ENCODE measurements at regions not wholly inside any gene's neighbourhood (a gene's known extent, or its start where the extent isn't known, plus 50 kb on each side); places are given as distances from the start of the nearest gene placed in this dataset.

DNA sequence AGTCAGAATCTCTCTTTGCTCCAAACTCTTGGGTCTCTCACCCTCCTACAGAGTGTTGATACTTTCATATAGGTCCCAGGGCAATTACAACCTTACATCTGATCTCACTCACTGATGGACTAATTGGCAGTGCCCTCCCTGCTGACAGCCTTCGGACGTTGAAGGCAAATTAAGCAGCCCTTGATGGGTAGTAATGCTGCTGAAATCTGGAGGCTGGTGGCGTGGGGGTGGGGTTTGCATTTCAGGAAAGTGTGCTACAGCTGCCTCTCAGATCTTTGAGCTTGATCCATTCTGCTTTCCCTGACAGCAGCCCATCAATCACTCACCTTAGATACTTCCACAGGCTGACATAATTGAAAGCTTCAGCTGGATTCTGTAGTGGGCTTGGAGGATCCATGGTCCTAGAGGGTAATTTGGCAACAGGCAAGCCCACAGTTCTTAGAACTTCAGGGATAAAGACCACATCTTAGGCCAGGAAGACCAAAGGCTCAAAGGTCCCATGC is 349.1 kb upstream of the PODXL start:
- ATAC-seq = no peak
- H3K9me3 Mint-ChIP-seq = peaks cover 11% of the 10 kb centered on the region

DNA sequence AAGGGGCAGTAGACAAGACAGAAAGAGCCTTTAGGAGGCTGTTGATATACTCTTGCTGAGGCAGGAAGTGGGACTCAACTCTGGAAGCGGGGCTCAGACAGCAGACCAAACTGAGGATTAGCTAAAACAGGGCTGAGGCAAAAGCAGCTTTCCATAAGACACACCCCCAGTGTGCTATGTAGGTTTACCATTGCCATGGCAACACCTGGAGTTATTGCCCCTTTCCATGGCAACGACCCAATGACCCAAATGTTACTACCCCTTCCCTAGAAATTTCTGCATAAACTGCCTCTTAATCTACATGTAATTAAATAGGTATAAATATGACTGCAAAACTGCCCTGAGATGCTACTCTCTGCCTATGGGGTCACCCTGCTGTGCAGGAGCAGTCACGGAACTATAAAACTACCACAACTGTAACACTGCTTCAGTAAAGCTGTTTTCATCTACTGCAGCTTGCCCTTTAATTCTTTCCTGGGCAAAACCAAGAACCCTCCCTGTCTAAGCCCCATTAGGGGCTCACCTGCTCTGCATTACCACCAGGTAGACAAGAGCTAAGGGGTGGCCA is 348.4 kb upstream of the PODXL start:
- peak; percentile 30 for ATAC-seq
- TF ChIP-seq, protein P1, sequence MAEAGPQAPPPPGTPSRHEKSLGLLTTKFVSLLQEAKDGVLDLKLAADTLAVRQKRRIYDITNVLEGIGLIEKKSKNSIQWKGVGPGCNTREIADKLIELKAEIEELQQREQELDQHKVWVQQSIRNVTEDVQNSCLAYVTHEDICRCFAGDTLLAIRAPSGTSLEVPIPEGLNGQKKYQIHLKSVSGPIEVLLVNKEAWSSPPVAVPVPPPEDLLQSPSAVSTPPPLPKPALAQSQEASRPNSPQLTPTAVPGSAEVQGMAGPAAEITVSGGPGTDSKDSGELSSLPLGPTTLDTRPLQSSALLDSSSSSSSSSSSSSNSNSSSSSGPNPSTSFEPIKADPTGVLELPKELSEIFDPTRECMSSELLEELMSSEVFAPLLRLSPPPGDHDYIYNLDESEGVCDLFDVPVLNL (CRISPR knock-in tag; IDR thresholded peaks at IDR 0.05; ENCODE audit: borderline replicate concordance, low read depth) = no peak
- TF ChIP-seq MXD4 (CRISPR knock-in tag; IDR thresholded peaks at IDR 0.05; ENCODE audit: borderline replicate concordance) (no peak), CREB1 (CRISPR knock-in tag; IDR thresholded peaks at IDR 0.05) (no peak), ZBTB21 (CRISPR knock-in tag; IDR thresholded peaks at IDR 0.05; ENCODE audit: borderline replicate concordance) (no peak), IRF2 (CRISPR knock-in tag; IDR thresholded peaks at IDR 0.05; ENCODE audit: borderline replicate concordance, low read depth) (no peak), ZNF263 (CRISPR knock-in tag; IDR thresholded peaks at IDR 0.05; ENCODE audit: low read depth) (no peak), ZNF416 (CRISPR knock-in tag; IDR thresholded peaks at IDR 0.05) (no peak), JAZF1 (CRISPR knock-in tag; IDR thresholded peaks at IDR 0.05) (no peak), EMX1 (CRISPR knock-in tag; IDR thresholded peaks at IDR 0.05) (no peak), ZNF671 (CRISPR knock-in tag; IDR thresholded peaks at IDR 0.05) (no peak)
- TF ChIP-seq, protein P2, sequence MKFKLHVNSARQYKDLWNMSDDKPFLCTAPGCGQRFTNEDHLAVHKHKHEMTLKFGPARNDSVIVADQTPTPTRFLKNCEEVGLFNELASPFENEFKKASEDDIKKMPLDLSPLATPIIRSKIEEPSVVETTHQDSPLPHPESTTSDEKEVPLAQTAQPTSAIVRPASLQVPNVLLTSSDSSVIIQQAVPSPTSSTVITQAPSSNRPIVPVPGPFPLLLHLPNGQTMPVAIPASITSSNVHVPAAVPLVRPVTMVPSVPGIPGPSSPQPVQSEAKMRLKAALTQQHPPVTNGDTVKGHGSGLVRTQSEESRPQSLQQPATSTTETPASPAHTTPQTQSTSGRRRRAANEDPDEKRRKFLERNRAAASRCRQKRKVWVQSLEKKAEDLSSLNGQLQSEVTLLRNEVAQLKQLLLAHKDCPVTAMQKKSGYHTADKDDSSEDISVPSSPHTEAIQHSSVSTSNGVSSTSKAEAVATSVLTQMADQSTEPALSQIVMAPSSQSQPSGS (CRISPR knock-in tag; IDR thresholded peaks at IDR 0.05; ENCODE audit: borderline replicate concordance, low read depth) = no peak
- TF ChIP-seq, protein P3, sequence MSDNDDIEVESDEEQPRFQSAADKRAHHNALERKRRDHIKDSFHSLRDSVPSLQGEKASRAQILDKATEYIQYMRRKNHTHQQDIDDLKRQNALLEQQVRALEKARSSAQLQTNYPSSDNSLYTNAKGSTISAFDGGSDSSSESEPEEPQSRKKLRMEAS (CRISPR knock-in tag; IDR thresholded peaks at IDR 0.05) = no peak
- TF ChIP-seq, protein P4, sequence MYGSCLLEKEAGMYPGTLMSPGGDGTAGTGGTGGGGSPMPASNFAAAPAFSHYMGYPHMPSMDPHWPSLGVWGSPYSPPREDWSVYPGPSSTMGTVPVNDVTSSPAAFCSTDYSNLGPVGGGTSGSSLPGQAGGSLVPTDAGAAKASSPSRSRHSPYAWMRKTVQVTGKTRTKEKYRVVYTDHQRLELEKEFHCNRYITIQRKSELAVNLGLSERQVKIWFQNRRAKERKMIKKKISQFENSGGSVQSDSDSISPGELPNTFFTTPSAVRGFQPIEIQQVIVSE (CRISPR knock-in tag; IDR thresholded peaks at IDR 0.05; ENCODE audit: borderline replicate concordance) = no peak

More for the DNA sequence above, 349.1 kb upstream of the PODXL start:
- TF ChIP-seq, protein P3 (CRISPR knock-in tag; IDR thresholded peaks at IDR 0.05) = no peak
- TF ChIP-seq, protein P5, sequence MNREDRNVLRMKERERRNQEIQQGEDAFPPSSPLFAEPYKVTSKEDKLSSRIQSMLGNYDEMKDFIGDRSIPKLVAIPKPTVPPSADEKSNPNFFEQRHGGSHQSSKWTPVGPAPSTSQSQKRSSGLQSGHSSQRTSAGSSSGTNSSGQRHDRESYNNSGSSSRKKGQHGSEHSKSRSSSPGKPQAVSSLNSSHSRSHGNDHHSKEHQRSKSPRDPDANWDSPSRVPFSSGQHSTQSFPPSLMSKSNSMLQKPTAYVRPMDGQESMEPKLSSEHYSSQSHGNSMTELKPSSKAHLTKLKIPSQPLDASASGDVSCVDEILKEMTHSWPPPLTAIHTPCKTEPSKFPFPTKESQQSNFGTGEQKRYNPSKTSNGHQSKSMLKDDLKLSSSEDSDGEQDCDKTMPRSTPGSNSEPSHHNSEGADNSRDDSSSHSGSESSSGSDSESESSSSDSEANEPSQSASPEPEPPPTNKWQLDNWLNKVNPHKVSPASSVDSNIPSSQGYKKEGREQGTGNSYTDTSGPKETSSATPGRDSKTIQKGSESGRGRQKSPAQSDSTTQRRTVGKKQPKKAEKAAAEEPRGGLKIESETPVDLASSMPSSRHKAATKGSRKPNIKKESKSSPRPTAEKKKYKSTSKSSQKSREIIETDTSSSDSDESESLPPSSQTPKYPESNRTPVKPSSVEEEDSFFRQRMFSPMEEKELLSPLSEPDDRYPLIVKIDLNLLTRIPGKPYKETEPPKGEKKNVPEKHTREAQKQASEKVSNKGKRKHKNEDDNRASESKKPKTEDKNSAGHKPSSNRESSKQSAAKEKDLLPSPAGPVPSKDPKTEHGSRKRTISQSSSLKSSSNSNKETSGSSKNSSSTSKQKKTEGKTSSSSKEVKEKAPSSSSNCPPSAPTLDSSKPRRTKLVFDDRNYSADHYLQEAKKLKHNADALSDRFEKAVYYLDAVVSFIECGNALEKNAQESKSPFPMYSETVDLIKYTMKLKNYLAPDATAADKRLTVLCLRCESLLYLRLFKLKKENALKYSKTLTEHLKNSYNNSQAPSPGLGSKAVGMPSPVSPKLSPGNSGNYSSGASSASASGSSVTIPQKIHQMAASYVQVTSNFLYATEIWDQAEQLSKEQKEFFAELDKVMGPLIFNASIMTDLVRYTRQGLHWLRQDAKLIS (CRISPR knock-in tag; IDR thresholded peaks at IDR 0.05; ENCODE audit: borderline replicate concordance) = no peak
- TF ChIP-seq, protein P6, sequence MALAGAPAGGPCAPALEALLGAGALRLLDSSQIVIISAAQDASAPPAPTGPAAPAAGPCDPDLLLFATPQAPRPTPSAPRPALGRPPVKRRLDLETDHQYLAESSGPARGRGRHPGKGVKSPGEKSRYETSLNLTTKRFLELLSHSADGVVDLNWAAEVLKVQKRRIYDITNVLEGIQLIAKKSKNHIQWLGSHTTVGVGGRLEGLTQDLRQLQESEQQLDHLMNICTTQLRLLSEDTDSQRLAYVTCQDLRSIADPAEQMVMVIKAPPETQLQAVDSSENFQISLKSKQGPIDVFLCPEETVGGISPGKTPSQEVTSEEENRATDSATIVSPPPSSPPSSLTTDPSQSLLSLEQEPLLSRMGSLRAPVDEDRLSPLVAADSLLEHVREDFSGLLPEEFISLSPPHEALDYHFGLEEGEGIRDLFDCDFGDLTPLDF (CRISPR knock-in tag; IDR thresholded peaks at IDR 0.05) = no peak
- TF ChIP-seq JUN (CRISPR knock-in tag; IDR thresholded peaks at IDR 0.05) = no peak
- TF ChIP-seq, protein P7, sequence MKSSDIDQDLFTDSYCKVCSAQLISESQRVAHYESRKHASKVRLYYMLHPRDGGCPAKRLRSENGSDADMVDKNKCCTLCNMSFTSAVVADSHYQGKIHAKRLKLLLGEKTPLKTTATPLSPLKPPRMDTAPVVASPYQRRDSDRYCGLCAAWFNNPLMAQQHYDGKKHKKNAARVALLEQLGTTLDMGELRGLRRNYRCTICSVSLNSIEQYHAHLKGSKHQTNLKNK (CRISPR knock-in tag; IDR thresholded peaks at IDR 0.05) = no peak
- TF ChIP-seq, protein P8, sequence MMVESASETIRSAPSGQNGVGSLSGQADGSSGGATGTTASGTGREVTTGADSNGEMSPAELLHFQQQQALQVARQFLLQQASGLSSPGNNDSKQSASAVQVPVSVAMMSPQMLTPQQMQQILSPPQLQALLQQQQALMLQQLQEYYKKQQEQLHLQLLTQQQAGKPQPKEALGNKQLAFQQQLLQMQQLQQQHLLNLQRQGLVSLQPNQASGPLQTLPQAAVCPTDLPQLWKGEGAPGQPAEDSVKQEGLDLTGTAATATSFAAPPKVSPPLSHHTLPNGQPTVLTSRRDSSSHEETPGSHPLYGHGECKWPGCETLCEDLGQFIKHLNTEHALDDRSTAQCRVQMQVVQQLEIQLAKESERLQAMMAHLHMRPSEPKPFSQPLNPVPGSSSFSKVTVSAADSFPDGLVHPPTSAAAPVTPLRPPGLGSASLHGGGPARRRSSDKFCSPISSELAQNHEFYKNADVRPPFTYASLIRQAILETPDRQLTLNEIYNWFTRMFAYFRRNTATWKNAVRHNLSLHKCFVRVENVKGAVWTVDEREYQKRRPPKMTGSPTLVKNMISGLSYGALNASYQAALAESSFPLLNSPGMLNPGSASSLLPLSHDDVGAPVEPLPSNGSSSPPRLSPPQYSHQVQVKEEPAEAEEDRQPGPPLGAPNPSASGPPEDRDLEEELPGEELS (CRISPR knock-in tag; IDR thresholded peaks at IDR 0.05) = no peak
- ChIA-PET CTCF (interaction anchor here (1.1 to 1.5 kb wide), 2 partner anchors 46 to 214 kb away, joined by 3 to 14 read pairs; no protein-coding TSS in a partner anchor), POLR2A (no interaction called here)
- Mint-ChIP-seq H3K27me3 (ENCODE audit: low read depth) (peaks cover 75% of the 10 kb centered on the region), H3K4me3 (no peak overlapping the region), H3K36me3 (peaks cover 7% of the 10 kb centered on the region), H3K4me1 (peaks cover 3% of the 10 kb centered on the region; the same call in 1 of the 2 replicates), H3K27ac (no peak overlapping the region)
- no peak for DNase-seq (ENCODE audit: low spot score)

More for the DNA sequence above, 348.4 kb upstream of the PODXL start:
- Mint-ChIP-seq H3K4me3 (no peak overlapping the region), H3K4me1 (peaks cover 3% of the 10 kb centered on the region; the same call in 1 of the 2 replicates), H3K9me3 (peaks cover 6% of the 10 kb centered on the region), H3K27ac (no peak overlapping the region), H3K27me3 (ENCODE audit: low read depth) (peaks cover 75% of the 10 kb centered on the region), H3K36me3 (no peaks in the 10 kb centered on the region; the same call in 1 of the 2 replicates)
- POLR2A ChIA-PET = no interaction called here
- CTCF ChIA-PET = interaction anchor here (1.1 to 1.5 kb wide), 2 partner anchors 46 to 213 kb away, joined by 3 to 14 read pairs; no protein-coding TSS in a partner anchor
- no peak for DNase-seq (ENCODE audit: low spot score)
